NCI-H226 (cell line): ENCODE measurements at regions not wholly inside any gene's neighbourhood (a gene's known extent, or its start where the extent isn't known, plus 50 kb on each side); places are given as distances from the start of the nearest gene placed in this dataset.
"Not testable (repeated sequence)": the region's sequence is repeated elsewhere in the genome, so short reads cannot be mapped to it uniquely, and the experiment has no call there.

ENCODE experiments used
- DNase-seq: peaks from one replicate; pipeline ENCODE4 v3.0.0-alpha.2; 2015

DNA sequence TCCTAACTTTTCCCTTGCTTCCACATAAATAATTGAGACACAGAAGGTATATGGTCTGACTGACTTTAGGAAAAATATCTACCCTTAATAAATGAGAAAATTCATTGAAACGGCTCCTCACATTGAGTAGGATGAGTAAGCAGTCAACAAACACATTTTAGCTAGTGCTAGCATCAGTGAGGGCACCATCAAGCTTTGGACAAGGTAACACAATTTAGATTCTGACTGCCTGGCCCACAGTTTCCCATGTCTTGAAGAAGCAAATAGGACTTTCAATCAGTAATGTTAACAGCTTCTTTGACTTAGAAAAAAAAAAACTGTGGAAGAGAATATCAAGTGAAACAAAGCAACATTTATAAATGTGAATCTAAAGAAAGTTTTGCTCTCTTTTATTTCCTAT is 70.1 kb upstream of the MBNL1 start:
- DNase-seq, result no peak

GRCh38 chr3:152199102-152199840 is 69.5 kb upstream of the MBNL1 start:
- DNase-seq, result no peak

GRCh38 chr3:152200476-152201420 is 68.0 kb upstream of the MBNL1 start:
- no peak for DNase-seq

DNA sequence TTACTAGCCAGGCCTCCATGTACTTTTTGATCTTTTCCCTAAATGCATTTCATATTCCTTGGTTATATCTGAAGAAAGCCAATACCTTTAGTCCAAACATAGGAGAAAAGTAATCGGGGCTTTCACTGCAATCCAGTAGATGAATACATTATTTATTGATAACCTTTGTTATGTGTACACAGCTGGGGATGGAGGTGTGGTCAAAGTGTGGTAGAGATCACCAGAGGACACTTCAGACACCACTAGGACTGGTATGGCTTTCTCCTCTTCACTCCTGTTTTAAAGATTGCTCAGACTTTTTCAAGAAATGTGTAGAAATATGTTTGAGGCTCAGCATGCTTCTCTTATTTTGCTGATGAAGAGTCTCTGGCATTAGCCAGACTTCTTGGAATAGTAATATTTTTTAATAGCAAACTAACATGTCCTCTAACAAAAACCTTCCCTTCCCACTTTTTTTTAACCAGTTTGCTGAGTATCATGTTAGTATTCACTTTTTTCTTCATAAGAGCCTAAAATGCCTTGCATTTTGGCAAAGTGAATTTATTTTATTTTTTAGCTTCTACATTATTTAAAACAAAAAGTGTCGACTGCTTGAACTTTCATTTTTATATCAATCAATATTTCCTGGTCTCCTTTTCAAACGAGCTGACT is 65.6 kb upstream of the MBNL1 start:
- DNase-seq, result no peak

DNA sequence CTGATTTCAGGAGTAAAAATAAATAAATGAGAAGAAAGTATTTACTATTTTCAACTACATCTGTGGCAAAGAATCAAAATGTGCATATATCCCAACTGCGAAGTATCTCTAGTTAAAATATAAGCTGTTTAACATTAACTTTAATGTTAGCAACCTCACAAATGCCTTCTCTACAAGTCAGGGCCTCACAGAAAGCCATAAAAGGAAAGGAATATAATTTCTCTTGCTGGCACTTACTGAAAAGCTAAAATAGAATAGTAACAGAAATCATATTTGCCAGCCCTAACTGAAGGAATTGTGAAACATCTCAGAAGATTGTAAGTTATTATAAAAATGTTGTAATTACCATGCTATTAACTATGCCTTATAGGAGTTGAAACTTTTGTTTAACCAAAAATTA is 65.1 kb upstream of the MBNL1 start:
- DNase-seq, result no peak

DNA sequence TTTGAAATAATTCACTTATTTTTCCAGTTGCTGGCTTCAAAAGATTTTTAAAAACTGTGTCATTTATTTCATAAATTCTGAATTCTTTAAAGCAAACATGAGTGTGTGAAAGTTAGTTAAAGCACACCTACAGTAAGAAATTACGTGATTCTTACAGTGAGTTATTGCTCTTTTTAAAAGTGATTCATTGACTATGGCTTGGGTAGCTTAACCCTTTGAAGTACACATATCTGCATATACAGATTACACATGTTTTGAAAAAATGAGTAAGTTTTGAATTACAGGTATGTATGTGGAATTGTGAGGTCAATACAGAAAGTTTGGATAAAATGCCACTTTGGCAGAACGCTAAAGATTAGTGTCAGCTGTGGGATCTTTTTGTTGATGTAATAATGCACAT is 64.5 kb upstream of the MBNL1 start:
- no peak for DNase-seq

DNA sequence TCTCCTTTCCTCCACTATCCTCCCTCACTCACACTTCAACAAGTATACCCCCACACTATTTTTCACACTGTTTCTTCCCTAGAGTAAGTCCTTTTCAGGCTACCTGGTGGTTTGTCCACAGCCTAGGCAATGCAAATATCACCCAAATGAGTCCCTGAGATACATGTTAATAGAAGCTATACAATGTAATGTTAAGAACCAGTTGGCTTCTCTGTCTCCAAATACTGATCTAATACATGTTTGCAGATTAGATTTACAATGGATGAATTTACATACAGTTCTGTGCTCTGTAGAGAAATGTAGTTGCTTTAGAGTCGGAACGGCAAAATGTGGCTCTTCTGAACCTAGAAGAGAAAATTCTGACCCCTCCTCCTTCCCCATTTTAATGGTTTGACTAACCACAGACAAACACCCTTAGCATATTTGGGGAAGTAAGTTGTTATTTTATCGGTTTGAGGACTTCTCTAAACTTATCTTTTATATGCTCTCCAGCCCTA is 63.6 kb upstream of the MBNL1 start:
- no peak for DNase-seq

- no peak for DNase-seq
These were observed 62.4 kb upstream of the MBNL1 start for GRCh38 chr3:152206243-152206760.

GRCh38 chr3:152208439-152208838 is 60.3 kb upstream of the MBNL1 start:
- DNase-seq, result no peak

DNA sequence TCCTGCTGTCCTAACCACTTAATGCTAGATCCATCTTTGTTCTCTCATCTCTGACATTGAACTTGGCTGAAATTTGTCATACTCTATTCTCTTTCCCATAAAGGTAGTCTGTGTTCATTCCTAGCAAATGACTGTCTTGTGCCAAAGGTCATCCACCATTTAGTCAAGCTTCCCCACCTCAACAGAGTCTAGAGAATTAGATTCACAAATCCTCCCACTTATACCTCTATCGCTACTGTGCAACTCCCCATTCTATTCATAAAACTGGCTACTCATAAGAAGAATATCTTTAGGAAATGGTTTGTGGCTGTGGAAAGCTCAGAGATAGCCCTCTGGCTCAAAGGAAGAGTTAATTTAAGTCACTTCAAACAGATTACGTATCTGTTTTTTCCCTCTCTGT is 59.7 kb upstream of the MBNL1 start:
- peak; percentile 22 for DNase-seq

DNA sequence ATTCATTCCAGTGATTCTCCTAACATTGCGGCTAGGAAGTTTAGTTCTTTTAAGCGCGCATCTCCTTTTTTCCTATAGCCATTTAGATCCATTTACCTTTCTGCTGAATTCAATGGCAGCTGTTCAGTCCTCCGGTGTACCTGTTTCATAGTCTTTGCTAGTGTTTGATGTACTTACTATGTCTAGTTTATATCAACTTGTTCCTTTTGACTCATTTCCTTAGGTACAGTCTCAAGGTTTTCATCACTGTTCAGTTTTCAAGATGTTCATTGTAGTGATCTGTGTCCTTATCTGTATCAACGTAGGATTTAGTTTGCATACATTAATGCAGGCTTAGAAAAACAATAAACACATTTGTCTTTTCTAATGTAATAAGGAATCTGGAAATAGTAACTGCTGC is 59.0 kb upstream of the MBNL1 start:
- DNase-seq, result no peak

DNA sequence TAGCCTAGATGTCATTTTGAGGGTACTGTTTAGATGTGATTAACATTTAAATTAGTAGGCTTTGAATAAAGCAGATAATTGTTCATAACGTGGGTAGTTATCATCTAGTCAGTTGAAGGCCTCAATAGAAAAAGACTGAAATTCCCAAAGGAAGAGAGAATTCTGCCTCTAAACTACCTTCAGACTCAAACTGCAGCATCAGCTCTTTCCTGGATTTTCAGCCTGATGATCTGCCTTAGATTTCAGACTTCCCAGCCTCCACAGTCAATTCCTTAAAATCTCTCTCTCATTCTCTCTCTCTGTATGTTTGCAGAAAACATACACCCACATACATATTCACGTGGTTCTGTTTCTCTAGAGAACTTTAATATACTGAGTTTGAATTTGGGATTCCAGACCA is 58.0 kb upstream of the MBNL1 start:
- DNase-seq, result no peak

DNA sequence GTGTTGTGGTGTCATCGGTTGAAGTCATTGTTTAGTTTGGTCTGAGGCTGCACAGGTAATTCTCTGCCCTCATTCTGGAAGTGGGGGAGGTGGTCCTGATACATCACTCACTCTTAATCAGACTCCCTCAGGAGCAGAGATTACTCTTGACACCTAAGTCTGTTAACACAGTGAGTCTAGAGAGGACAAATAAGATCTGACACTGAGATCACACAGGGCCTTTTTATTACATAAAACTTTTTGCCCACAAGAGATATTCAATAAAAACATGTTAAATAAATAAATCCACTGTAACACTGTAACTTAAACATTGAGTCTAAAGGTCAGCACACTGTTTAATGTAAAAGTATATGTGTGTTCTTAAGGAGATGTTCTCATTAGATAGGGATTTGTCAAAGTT is 57.1 kb upstream of the MBNL1 start:
- no peak for DNase-seq

DNA sequence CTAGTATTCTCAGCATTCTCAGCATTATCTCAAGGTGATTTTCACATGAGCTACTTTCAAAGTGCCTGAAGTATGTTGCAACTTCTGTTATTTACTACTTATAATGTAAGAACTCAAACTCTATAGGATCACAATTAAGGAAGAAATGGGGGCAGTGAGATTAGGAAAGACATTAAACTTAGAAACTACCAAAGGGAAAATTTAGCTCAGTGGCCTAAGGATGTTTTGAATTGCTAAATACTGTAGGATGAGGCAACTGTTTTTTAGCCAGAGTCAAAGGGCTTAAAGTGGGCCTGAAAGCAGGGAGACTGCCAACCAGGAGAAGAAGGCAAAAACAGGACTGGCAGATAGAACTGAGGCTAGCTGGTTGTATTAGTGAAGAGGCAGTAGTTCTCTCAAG is 55.5 kb upstream of the MBNL1 start:
- no peak for DNase-seq

DNA sequence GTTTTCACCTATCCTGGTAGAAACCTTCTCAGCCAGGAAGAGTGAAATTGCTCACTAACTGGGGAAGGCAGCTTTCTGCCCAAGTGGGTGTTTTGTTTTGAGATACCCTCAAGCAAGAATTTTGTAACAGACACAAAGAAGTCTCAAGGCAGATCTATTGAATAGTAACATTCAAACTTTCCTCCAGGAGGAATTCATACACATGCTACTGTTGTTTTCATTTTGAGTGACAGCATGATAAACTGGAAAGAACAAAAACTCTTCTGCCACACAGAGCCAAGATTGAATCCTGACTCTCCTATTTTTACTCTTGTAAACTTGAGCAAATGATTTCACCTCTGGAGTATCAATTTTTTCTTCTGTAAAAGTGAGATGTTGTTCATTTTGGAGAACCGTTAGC is 54.8 kb upstream of the MBNL1 start:
- DNase-seq, result no peak

DNA sequence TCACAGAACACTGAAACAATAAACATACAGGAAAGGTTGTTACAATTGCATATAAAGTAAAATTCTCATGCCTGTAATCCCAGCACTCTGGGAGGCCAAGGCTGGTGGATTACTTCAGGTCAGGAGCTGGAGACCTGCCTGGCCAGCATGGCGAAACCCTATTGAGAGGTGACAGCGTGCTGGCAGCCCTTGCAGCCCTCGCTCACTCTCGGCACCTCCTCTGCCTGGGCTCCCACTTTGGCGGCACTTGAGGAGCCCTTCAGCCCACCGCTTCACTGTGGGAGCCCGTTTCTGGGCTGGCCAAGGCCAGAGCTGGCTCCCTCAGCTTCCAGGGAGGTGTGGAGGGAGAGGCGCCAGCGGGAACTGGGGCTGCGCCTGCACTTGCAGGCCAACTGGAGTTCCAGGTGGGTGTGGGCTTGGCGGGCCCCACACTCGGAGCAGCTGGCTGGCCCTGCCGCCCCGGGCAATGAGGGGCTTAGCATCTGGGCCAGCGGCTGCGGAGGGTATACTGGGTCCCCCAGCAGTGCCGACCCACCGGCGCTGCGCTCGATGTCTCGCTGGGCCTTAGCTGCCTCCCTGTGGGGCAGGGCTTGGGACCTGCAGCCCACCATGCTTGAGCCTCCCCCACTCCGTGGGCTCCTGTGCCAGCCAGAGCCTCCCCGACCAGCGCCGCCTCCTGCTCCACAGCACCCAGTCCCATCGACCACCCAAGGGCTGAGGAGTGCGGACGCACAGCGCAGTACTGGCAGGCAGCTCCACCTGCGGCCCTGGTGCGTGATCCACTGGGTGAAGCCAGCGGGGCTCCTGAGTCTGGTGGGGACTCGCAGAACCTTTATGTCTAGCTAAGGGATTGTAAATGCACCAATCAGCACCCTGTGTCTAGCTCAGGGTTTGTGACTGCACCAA is 51.5 kb upstream of the MBNL1 start:
- not testable (repeated sequence) for DNase-seq

GRCh38 chr3:152218602-152219001 is 50.1 kb upstream of the MBNL1 start:
- no peak for DNase-seq
